HG03159 (cell line): ENCODE measurements at regions not wholly inside any gene's neighbourhood (a gene's known extent, or its start where the extent isn't known, plus 50 kb on each side); places are given as distances from the start of the nearest gene placed in this dataset.
A peak's percentile ranks its signal among the peaks of the same experiment; 100 is the strongest.
"Not testable (repeated sequence)": the region's sequence is repeated elsewhere in the genome, so short reads cannot be mapped to it uniquely, and the experiment has no call there.

Experiments used
- ATAC-seq: cut with Tn5 transposase; IDR thresholded peaks from one replicate; pipeline ENCODE4 v1.9.1; 2021; ENCODE audit warnings: mild to moderate bottlenecking, moderate library complexity; ENCODE audit not compliant: unreplicated experiment

- no peak for ATAC-seq
Measured at GRCh38 chr3:159879598-159879997, 109.0 kb upstream of the IL12A start.

GRCh38 chr3:159881208-159881607 lies 107.4 kb upstream of the IL12A start:
- ATAC-seq, result no peak

DNA sequence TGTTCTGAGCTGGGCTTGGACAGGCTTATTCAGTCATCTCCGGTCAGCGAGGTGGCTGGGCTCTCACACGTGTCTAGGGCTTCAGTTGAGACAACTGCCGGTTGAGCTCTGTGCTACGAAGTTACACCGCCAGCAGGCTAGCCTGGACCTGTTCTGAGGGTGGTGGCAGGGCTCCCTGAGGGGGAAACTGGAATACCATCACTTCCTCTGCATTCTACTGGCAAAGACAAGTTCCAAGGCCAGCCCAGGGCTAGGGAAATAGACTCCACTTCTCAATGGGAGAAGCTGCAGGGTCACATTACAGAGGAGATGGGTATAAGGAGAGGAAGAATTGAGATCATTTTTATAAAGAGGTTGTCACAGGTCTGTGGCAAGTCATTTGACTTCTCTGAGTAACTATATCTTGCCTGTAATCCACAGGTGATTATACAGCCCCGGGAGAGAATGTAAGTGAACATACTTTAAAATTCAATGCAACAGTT lies 106.8 kb upstream of the IL12A start:
- ATAC-seq, result no peak

GRCh38 chr3:159882367-159882766 lies 106.3 kb upstream of the IL12A start:
- ATAC-seq, result no peak

GRCh38 chr3:159882790-159883779 lies 105.5 kb upstream of the IL12A start:
- ATAC-seq, result no peak

- peak; percentile 67 for ATAC-seq
Measured at GRCh38 chr3:159884661-159885402, 103.8 kb upstream of the IL12A start.

- no peak for ATAC-seq
Measured at GRCh38 chr3:159886050-159886449, 102.6 kb upstream of the IL12A start.

- not testable (repeated sequence) for ATAC-seq
Measured at GRCh38 chr3:159886530-159886929, 102.1 kb upstream of the IL12A start.

- no peak for ATAC-seq
Measured at GRCh38 chr3:159887168-159887567, 101.5 kb upstream of the IL12A start.

DNA sequence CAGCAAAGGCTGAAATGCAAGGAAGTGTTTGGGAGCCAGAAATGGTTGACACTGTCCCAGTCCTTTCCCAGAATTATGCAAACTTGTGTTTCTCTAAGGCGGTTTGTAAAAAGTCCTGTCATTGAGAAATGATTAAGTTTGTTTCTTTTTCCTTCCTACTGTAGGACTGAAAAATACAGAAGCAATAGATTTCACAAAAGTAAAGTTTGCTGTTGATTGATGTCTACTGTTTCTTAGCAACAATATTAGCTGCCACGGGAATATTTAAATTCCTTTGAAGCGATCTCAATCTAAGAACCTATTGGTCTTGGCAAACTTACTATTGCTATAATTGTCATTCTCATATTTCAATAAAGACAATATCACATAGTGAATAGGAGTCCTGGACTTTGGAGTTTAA lies 100.7 kb upstream of the IL12A start:
- ATAC-seq, result no peak

GRCh38 chr3:159892171-159892795 lies 96.4 kb upstream of the IL12A start:
- ATAC-seq, result no peak

DNA sequence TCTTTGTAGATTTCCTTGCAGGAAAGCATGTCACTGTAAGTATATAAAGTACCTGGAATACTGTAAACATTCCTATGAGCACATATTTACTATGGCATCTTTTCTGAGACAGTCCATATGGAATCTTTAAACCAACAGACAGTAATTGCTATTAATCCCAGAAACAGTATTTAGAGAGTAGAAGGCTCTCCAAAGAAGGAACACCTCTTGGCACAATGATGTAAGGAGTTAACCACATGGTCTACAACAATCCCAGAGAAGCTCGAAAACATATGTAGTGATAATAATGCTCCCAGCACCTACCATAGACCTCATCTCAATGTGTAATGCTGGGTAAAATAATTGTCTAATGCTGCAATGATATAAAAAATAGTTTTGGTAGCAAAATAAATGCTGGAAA lies 95.8 kb upstream of the IL12A start:
- ATAC-seq, result no peak

DNA sequence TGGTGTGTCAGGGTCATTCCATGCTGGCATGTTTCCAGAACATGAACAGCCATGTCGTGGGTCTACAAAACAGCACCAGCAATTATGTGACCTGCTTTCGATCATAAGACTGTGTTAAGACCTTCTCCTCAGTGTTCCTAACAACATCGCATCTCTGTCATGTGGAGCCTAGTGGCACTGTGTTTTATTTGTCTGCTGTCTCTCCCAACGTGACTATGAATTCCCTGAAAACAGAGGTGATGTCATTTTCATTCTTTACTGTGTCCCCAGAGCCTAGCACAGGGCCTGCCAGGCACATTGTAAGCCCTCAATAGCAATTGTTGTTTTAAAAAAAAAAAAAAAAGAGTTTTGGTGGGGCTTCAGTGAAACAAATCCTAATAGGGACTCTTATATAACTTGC lies 94.2 kb upstream of the IL12A start:
- no peak for ATAC-seq

DNA sequence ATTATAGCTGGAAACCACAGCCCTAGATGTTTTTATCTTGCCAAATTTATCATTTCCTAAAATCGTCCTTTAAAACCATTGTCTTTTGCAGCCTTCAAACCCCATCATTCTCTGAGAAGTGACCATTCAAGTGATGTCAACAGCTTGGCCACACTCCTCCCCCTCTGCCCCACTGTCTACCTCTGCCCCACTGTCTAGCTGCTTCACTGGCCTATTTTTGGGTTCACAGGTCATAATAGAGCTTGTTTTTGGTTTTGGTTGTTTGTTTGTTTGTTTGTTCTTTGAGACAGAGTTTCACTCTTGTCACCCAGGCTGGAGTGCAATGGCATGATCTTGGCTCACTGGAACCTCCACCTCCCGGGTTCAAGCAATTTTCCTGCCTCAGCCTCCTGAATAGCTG lies 93.2 kb upstream of the IL12A start:
- no peak for ATAC-seq

- ATAC-seq, result no peak
Measured at GRCh38 chr3:159896543-159896942, 92.1 kb upstream of the IL12A start.

- ATAC-seq, result no peak
Measured at GRCh38 chr3:159897331-159898075, 91.1 kb upstream of the IL12A start.

GRCh38 chr3:159898147-159898546 lies 90.5 kb upstream of the IL12A start:
- no peak for ATAC-seq

GRCh38 chr3:159899166-159899565 lies 89.5 kb upstream of the IL12A start:
- ATAC-seq, result no peak

- ATAC-seq, result peak; percentile 66
Measured at GRCh38 chr3:159902546-159903314, 85.9 kb upstream of the IL12A start.

- peak; percentile 50 for ATAC-seq
Measured at GRCh38 chr3:159904455-159904854, 84.2 kb upstream of the IL12A start.
